H1 (cell line): ENCODE measurements at regions not wholly inside any gene's neighbourhood (a gene's known extent, or its start where the extent isn't known, plus 50 kb on each side); places are given as distances from the start of the nearest gene placed in this dataset.

Experiments used
- CTCF ChIA-PET: fragments of 300-600 bp; sonication (Branson Sonifier 250); formaldehyde crosslinking; loops from one replicate; lab custom pipeline; 2021; ENCODE audit not compliant: partially characterized antibody; lab: Charles Lee
- POLR2A ChIA-PET: fragments of 300-600 bp; sonication (Branson Sonifier 250); formaldehyde crosslinking; loops from one replicate; lab custom pipeline; 2021; ENCODE audit warnings: inconsistent platforms; ENCODE audit not compliant: partially characterized antibody; lab: Charles Lee
- DNase-seq, 2 experiments: peaks; one replicate each; pipeline versions ENCODE4 v3.0.0 to v3.0.0-alpha.2; 2010 to 2022; ENCODE audit warnings: low spot score in 2 of 2, low read depth in 1 of 2, mixed read lengths in 1 of 2
- FAIRE-seq: peaks from 2 replicates; lab custom pipeline; 2011; peaks lifted over from hg19 to GRCh38; lab: Jason Lieb, UNC
- H2AFZ ChIP-seq: 2 replicates; pipeline ENCODE4 v1.8.1; 2012; ENCODE audit warnings: low read length, inconsistent platforms
- H2AK5ac ChIP-seq: 2 replicates; pipeline ENCODE4 v1.6.1; 2013; ENCODE audit warnings: low read depth, low read length
- H2BK120ac ChIP-seq: replicated peaks from 2 replicates; pipeline ENCODE3; 2013; ENCODE audit warnings: low read depth, low read length, inconsistent platforms
- H2BK12ac ChIP-seq: 2 replicates; pipeline ENCODE4 v1.6.1; 2013; ENCODE audit warnings: low read depth, low read length
- H2BK15ac ChIP-seq: 2 replicates; pipeline ENCODE4 v1.6.1; 2013; ENCODE audit warnings: low read length
- H2BK20ac ChIP-seq: 2 replicates; pipeline ENCODE4 v1.6.1; 2013; ENCODE audit warnings: low read length
- H2BK5ac ChIP-seq: 2 replicates; pipeline ENCODE4 v1.6.1; 2013; ENCODE audit warnings: low read depth, low read length
- H3K14ac ChIP-seq: 2 replicates; pipeline ENCODE4 v1.6.1; 2013; ENCODE audit warnings: inconsistent platforms; ENCODE audit not compliant: insufficient read length
- H3K18ac ChIP-seq: 2 replicates; pipeline ENCODE4 v1.6.1; 2013; ENCODE audit warnings: low read length; ENCODE audit errors: extremely low read depth
- H3K23ac ChIP-seq: 2 replicates; pipeline ENCODE4 v1.6.1; 2013; ENCODE audit warnings: inconsistent platforms; ENCODE audit not compliant: insufficient read length
- H3K23me2 ChIP-seq: 2 replicates; pipeline ENCODE4 v1.6.1; 2013; ENCODE audit warnings: low read depth, low read length
- H3K27ac ChIP-seq: 2 replicates; pipeline ENCODE4 v1.6.1; 2011; ENCODE audit warnings: low read depth, low read length, inconsistent platforms
- H3K27me3 ChIP-seq, 4 experiments: replicated peaks in 1 of 4; 1 replicate in 1 of 4; 2 replicates in 3 of 4; pipeline versions ENCODE4 v1.6.1 to v1.8.1; 2011 to 2013; ENCODE audit warnings: low read length in 3 of 4, mild to moderate bottlenecking in 3 of 4, inconsistent platforms in 2 of 4, mixed read lengths in 2 of 4, moderate library complexity in 1 of 4; ENCODE audit not compliant: control insufficient read depth in 3 of 4, insufficient read depth in 3 of 4; ENCODE audit errors: extremely low read depth in 1 of 4
- H3K36me3 ChIP-seq, 4 experiments: 2 replicates each; pipeline versions ENCODE4 v1.6.1 to v1.8.1; 2011 to 2013; ENCODE audit warnings: mild to moderate bottlenecking in 4 of 4, low read length in 3 of 4, moderate library complexity in 2 of 4, control low read depth in 1 of 4, inconsistent platforms in 1 of 4; ENCODE audit not compliant: insufficient read depth in 4 of 4, control insufficient read depth in 2 of 4
- H3K4ac ChIP-seq: replicated peaks from 2 replicates; pipeline ENCODE3; 2013; ENCODE audit warnings: low read length, low read depth, mixed read lengths, inconsistent platforms; ENCODE audit not compliant: insufficient read length
- H3K4me1 ChIP-seq, 4 experiments: replicated peaks in 1 of 4; 1 replicate in 1 of 4; 2 replicates in 3 of 4; pipeline versions ENCODE4 v1.6.1 to v1.8.1; 2011 to 2013; ENCODE audit warnings: low read length in 3 of 4, inconsistent platforms in 2 of 4, mixed read lengths in 1 of 4; ENCODE audit not compliant: insufficient read depth in 4 of 4, control insufficient read depth in 3 of 4
- H3K4me2 ChIP-seq, 2 experiments: 2 replicates each; pipeline versions ENCODE4 v1.6.1 to v1.8.1; 2011 to 2013; ENCODE audit warnings: low read depth in 2 of 2, low read length in 2 of 2, control low read depth in 1 of 2, inconsistent platforms in 1 of 2, mild to moderate bottlenecking in 1 of 2; ENCODE audit not compliant: insufficient read depth in 1 of 2
- H3K4me3 ChIP-seq, 4 experiments: fragments of 200-600, 300-600 bp in 1 of 4; sonication (generic), shearing (Covaris generic), sonication (Bioruptor Twin) in 1 of 4; 2 replicates each; pipeline versions ENCODE4 v1.5.1 to v1.8.1; 2011 to 2016; ENCODE audit warnings: low read length in 4 of 4, low read depth in 3 of 4, control low read depth in 2 of 4, inconsistent platforms in 2 of 4, mild to moderate bottlenecking in 2 of 4, mixed read lengths in 1 of 4, moderate library complexity in 1 of 4; ENCODE audit not compliant: insufficient read depth in 2 of 4; ENCODE audit errors: extremely low read depth in 1 of 4
- H3K56ac ChIP-seq: replicated peaks from 2 replicates; pipeline ENCODE3; 2013; ENCODE audit warnings: low read depth, mild to moderate bottlenecking, mixed read lengths, low read length, inconsistent platforms; ENCODE audit not compliant: insufficient read length
- H3K79me1 ChIP-seq: 2 replicates; pipeline ENCODE4 v1.6.1; 2013; ENCODE audit warnings: low read depth, low read length, control low read depth
- H3K79me2 ChIP-seq, 2 experiments: 2 replicates each; pipeline versions ENCODE4 v1.6.1 to v1.8.1; 2012 to 2013; ENCODE audit warnings: low read length in 2 of 2, mild to moderate bottlenecking in 2 of 2, inconsistent platforms in 1 of 2; ENCODE audit not compliant: insufficient read depth in 2 of 2, control insufficient read depth in 1 of 2
- H3K9ac ChIP-seq, 4 experiments: replicated peaks in 1 of 4; 1 replicate in 1 of 4; 2 replicates in 3 of 4; pipeline versions ENCODE4 v1.6.1 to v1.8.1; 2011 to 2013; ENCODE audit warnings: low read depth in 3 of 4, low read length in 3 of 4, control low read depth in 2 of 4, mild to moderate bottlenecking in 2 of 4, moderate library complexity in 2 of 4, inconsistent platforms in 1 of 4; ENCODE audit errors: extremely low read depth in 1 of 4
- H3K9me3 ChIP-seq, 2 experiments: 2 replicates each; pipeline versions ENCODE4 v1.6.1 to v1.8.1; 2012 to 2013; ENCODE audit warnings: mild to moderate bottlenecking in 2 of 2, moderate library complexity in 2 of 2, control low read depth in 1 of 2, inconsistent platforms in 1 of 2, low read depth in 1 of 2, low read length in 1 of 2, mixed read lengths in 1 of 2; ENCODE audit not compliant: insufficient read depth in 2 of 2
- H4K20me1 ChIP-seq, 2 experiments: replicated peaks in 1 of 2; 2 replicates each; pipeline versions ENCODE3 to v1.8.1; 2011 to 2013; ENCODE audit warnings: inconsistent platforms in 2 of 2, low read length in 2 of 2, mild to moderate bottlenecking in 1 of 2; ENCODE audit not compliant: insufficient read depth in 2 of 2, control insufficient read depth in 1 of 2
- H4K5ac ChIP-seq: 2 replicates; pipeline ENCODE4 v1.6.1; 2013; ENCODE audit warnings: low read length, low read depth, mixed read lengths, inconsistent platforms; ENCODE audit not compliant: insufficient read length
- H4K8ac ChIP-seq: 2 replicates; pipeline ENCODE4 v1.8.0; 2013; ENCODE audit warnings: mild to moderate bottlenecking, moderate library complexity, low read length, inconsistent platforms; ENCODE audit not compliant: insufficient read depth; ENCODE audit errors: extremely low read depth
- H4K91ac ChIP-seq: replicated peaks from 2 replicates; pipeline ENCODE3; 2013; ENCODE audit warnings: low read length, mixed read lengths, inconsistent platforms; ENCODE audit not compliant: insufficient read length
- BCL11A ChIP-seq, 2 experiments: IDR thresholded peaks; one replicate each; pipeline ENCODE4 v1.6.1; 2011; ENCODE audit warnings: low read depth in 2 of 2, low read length in 2 of 2, mild to moderate bottlenecking in 2 of 2
- CREB1 ChIP-seq: IDR thresholded peaks from 2 replicates; pipeline ENCODE4 v1.6.1; 2012; ENCODE audit warnings: inconsistent platforms
- WGBS, 2 experiments: shearing (Covaris generic) in 1 of 2; methylation state at CpG; one replicate each; pipeline versions ENCODE4 v1.1.6 to v1.1.7; 2013 to 2015; ENCODE audit warnings: low lambda C conversion rate in 2 of 2, mixed read lengths in 2 of 2, inconsistent platforms in 1 of 2, low coverage in 1 of 2, missing lambda C conversion rate in 1 of 2; ENCODE audit not compliant: insufficient replicate concordance in 2 of 2, insufficient coverage in 1 of 2, insufficient read length in 1 of 2; ENCODE audit errors: extremely low coverage in 1 of 2, missing lambda C conversion rate in 1 of 2; 5-methylcytosine and 5-hydroxymethylcytosine counted together

- Histone ChIP-seq H2BK20ac (no peak overlapping the region), H4K91ac (no peak overlapping the region), H3K9ac (no peak overlapping the region), H4K20me1 (no peaks in the 10 kb centered on the region), H2BK5ac (no peak overlapping the region), H3K4me2 (no peak overlapping the region), H3K79me1 (no peaks in the 10 kb centered on the region), H3K27ac (no peak overlapping the region), H3K9me3 (no peaks in the 10 kb centered on the region), H4K5ac (no peak overlapping the region), H3K56ac (no peak overlapping the region), H2BK120ac (no peak overlapping the region), H2AFZ (no peak overlapping the region), H3K14ac (no peak overlapping the region), H3K4me3 (no peak overlapping the region), H2BK15ac (no peak overlapping the region), H3K23me2 (no peaks in the 10 kb centered on the region), H3K36me3 (no peaks in the 10 kb centered on the region), H3K4me1 (no peaks in the 10 kb centered on the region), H3K4ac (no peak overlapping the region), H4K8ac (no peak overlapping the region), H3K27me3 (no peaks in the 10 kb centered on the region), H2BK12ac (no peak overlapping the region), H3K18ac (no peak overlapping the region), H2AK5ac (no peak overlapping the region), H3K79me2 (no peaks in the 10 kb centered on the region), H3K23ac (no peak overlapping the region)
- 87% methylated on average over 3 of the region's 6 CpGs; no CpG with 5 or more reads in 1 of the 2 experiments for WGBS, 2 experiments
- DNase-seq, result no peak
- ChIA-PET POLR2A (no interaction called here), CTCF (no interaction called here)
- no peak for FAIRE-seq
- TF ChIP-seq CREB1, result no peak
- TF ChIP-seq BCL11A (IDR thresholded peaks at IDR 0.05; ENCODE audit: low read depth in 2 of 2, low read length in 2 of 2), result no peak
These were observed 92.5 kb downstream of the GPR50 start for GRCh38 chrX:151268836-151269235.
